Neural cell (in vitro differentiated cells): ENCODE measurements at regions not wholly inside any gene's neighbourhood (a gene's known extent, or its start where the extent isn't known, plus 50 kb on each side); places are given as distances from the start of the nearest gene placed in this dataset.

Experiments
- CTCF ChIP-seq: fragments of 450-650 bp; IDR thresholded peaks from 2 replicates; pipeline ENCODE4 v1.5.1; 2014; ENCODE audit warnings: antibody characterized with exemption, mild to moderate bottlenecking, moderate library complexity; ENCODE audit not compliant: poor library complexity, severe bottlenecking
- POLR2AphosphoS5 ChIP-seq: IDR thresholded peaks from 2 replicates; pipeline ENCODE4 v1.6.1; 2012

DNA sequence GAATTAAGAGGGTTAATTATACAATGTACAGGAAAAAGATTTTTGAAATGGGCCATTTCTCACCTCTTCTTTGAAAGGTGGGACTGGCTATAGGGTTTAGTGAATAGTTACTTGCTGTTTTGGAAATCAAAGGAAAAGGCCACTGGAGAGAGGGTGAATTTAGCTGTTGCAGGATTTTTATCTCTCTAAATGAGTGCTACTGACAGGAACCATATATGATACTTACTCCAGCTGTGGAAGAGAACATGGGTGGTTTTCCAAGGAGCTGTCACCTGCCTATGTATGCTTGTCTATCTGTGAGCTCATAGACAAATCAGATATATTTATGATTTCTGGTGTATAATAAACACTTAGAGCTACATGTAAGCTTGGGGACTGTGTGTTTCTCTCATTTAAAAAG, 430.4 kb downstream of the MTX2 start:
- TF ChIP-seq CTCF (no peak), POLR2AphosphoS5 (no peak)
